GM13976 (cell line): ENCODE measurements at regions not wholly inside any gene's neighbourhood (a gene's known extent, or its start where the extent isn't known, plus 50 kb on each side); places are given as distances from the start of the nearest gene placed in this dataset.

Experiments
- DNase-seq: peaks from one replicate; pipeline ENCODE4 v3.0.0; 2012; ENCODE audit warnings: low spot score
- CTCF ChIP-seq: IDR thresholded peaks from 2 replicates; pipeline ENCODE4 v1.5.1; 2012; ENCODE audit warnings: borderline replicate concordance, mild to moderate bottlenecking; ENCODE audit not compliant: insufficient read depth; ENCODE audit errors: extremely low read depth, missing control alignments, control extremely low read depth
- in situ Hi-C: fragments of 300-500 bp; cut with MboI; formaldehyde crosslinking; loops from one replicate; pipeline ENCODE4 v1.12.0; 2022; ENCODE audit warnings: low sequenced_read_pairs, mixed read lengths, inconsistent platforms; ENCODE audit not compliant: unreplicated experiment

GRCh38 chr12:28933864-28934527 lies 215.1 kb upstream of the FAR2 start:
- no peak for DNase-seq
- no peak for TF ChIP-seq CTCF
- in situ Hi-C loops = no loop called here

GRCh38 chr12:28936221-28936620 lies 212.9 kb upstream of the FAR2 start:
- in situ Hi-C loops = no loop called here
- DNase-seq = no peak
- no peak for TF ChIP-seq CTCF

GRCh38 chr12:28936711-28937110 lies 212.4 kb upstream of the FAR2 start:
- TF ChIP-seq CTCF = no peak
- DNase-seq = no peak
- in situ Hi-C loops = no loop called here

GRCh38 chr12:28937196-28937595 lies 211.9 kb upstream of the FAR2 start:
- in situ Hi-C loops = no loop called here
- DNase-seq = no peak
- TF ChIP-seq CTCF = no peak

- no peak for TF ChIP-seq CTCF
- DNase-seq = no peak
- in situ Hi-C loops = no loop called here
These were observed 211.0 kb upstream of the FAR2 start for GRCh38 chr12:28938056-28938455.

GRCh38 chr12:28938581-28939235 lies 210.4 kb upstream of the FAR2 start:
- no peak for TF ChIP-seq CTCF
- no peak for DNase-seq
- in situ Hi-C loops = no loop called here
